Spinal cord (tissue), 9 donors: ENCODE measurements at regions not wholly inside any gene's neighbourhood (a gene's known extent, or its start where the extent isn't known, plus 50 kb on each side); places are given as distances from the start of the nearest gene placed in this dataset.

ENCODE experiments used
- DNase-seq, 6 donors: peaks; one replicate each; pipeline versions ENCODE4 v3.0.0 to v3.0.0-alpha.2; 2013 to 2015; ENCODE audit warnings: low spot score in 6 of 6, low read depth in 4 of 6
- H3K27ac ChIP-seq: one replicate; pipeline ENCODE4 v1.5.1; 2013; ENCODE audit warnings: low read depth, low read length, control low read depth
- H3K27me3 ChIP-seq: one replicate; pipeline ENCODE4 v1.6.1; 2013; ENCODE audit warnings: low read length; ENCODE audit not compliant: control insufficient read depth, insufficient read depth
- H3K36me3 ChIP-seq: one replicate; pipeline ENCODE4 v1.6.1; 2013; ENCODE audit warnings: low read length; ENCODE audit not compliant: control insufficient read depth, insufficient read depth
- H3K4me1 ChIP-seq: one replicate; pipeline ENCODE4 v1.6.1; 2013; ENCODE audit warnings: low read length; ENCODE audit not compliant: control insufficient read depth, insufficient read depth
- H3K4me3 ChIP-seq: one replicate; pipeline ENCODE4 v1.5.1; 2013; ENCODE audit warnings: low read depth, low read length, control low read depth
- H3K9me3 ChIP-seq: one replicate; pipeline ENCODE4 v1.6.1; 2013; ENCODE audit warnings: low read length; ENCODE audit not compliant: control insufficient read depth, insufficient read depth
- WGBS: methylation state at CpG from one replicate; pipeline ENCODE4 v1.1.5; 2013; ENCODE audit warnings: missing lambda C conversion rate; ENCODE audit not compliant: insufficient coverage; 5-methylcytosine and 5-hydroxymethylcytosine counted together
- donor health status: healthy.

- Histone ChIP-seq H3K4me1 (peaks cover 8% of the 10 kb centered on the region), H3K27ac (no peak overlapping the region), H3K4me3 (no peak overlapping the region), H3K27me3 (no peaks in the 10 kb centered on the region), H3K36me3 (no peaks in the 10 kb centered on the region), H3K9me3 (no peaks in the 10 kb centered on the region)
- no CpG with 5 or more reads among the region's 2 CpGs for WGBS
- no peak for DNase-seq
Observed at GRCh38 chr3:159770998-159771397, 217.6 kb upstream of the IL12A start.

GRCh38 chr3:159771865-159772611 lies 216.6 kb upstream of the IL12A start:
- Histone ChIP-seq H3K4me1 (peaks cover 10% of the 10 kb centered on the region), H3K36me3 (no peaks in the 10 kb centered on the region), H3K9me3 (no peaks in the 10 kb centered on the region), H3K4me3 (no peak overlapping the region), H3K27ac (no peak overlapping the region), H3K27me3 (no peaks in the 10 kb centered on the region)
- 95% methylated on average over 10 of the region's 11 CpGs for WGBS
- no peak for DNase-seq

GRCh38 chr3:159773706-159774105 lies 214.9 kb upstream of the IL12A start:
- Histone ChIP-seq H3K27ac (no peak overlapping the region), H3K27me3 (no peaks in the 10 kb centered on the region), H3K4me3 (no peak overlapping the region), H3K9me3 (no peaks in the 10 kb centered on the region), H3K36me3 (no peaks in the 10 kb centered on the region), H3K4me1 (peaks cover 10% of the 10 kb centered on the region)
- no peak for DNase-seq
- no CpG with 5 or more reads among the region's 3 CpGs for WGBS

GRCh38 chr3:159775372-159775961 lies 213.2 kb upstream of the IL12A start:
- H3K36me3 ChIP-seq = no peaks in the 10 kb centered on the region
- H3K27me3 ChIP-seq = no peaks in the 10 kb centered on the region
- WGBS = 8% methylated on average over 2 of the region's 5 CpGs
- no peak overlapping the region for H3K4me3 ChIP-seq
- H3K4me1 ChIP-seq = peaks cover 10% of the 10 kb centered on the region
- H3K27ac ChIP-seq = peak overlapping the region; percentile 70
- no peaks in the 10 kb centered on the region for H3K9me3 ChIP-seq
- peak in 1 of 6 donors; percentile 63 for DNase-seq

GRCh38 chr3:159776779-159777178 lies 211.9 kb upstream of the IL12A start:
- no peaks in the 10 kb centered on the region for H3K36me3 ChIP-seq
- no peaks in the 10 kb centered on the region for H3K27me3 ChIP-seq
- peak overlapping the region; percentile 15 for H3K27ac ChIP-seq
- no peak overlapping the region for H3K4me3 ChIP-seq
- 100% methylated on average over 1 of the region's 4 CpGs for WGBS
- DNase-seq = no peak
- peaks cover 10% of the 10 kb centered on the region for H3K4me1 ChIP-seq
- no peaks in the 10 kb centered on the region for H3K9me3 ChIP-seq

GRCh38 chr3:159779883-159780282 lies 208.8 kb upstream of the IL12A start:
- Histone ChIP-seq H3K27ac (no peak overlapping the region), H3K4me1 (peaks cover 10% of the 10 kb centered on the region), H3K36me3 (no peaks in the 10 kb centered on the region), H3K27me3 (no peaks in the 10 kb centered on the region), H3K4me3 (no peak overlapping the region), H3K9me3 (no peaks in the 10 kb centered on the region)
- DNase-seq = no peak
- 87% methylated on average over 4 of the region's 6 CpGs for WGBS

GRCh38 chr3:159781867-159782266 lies 206.8 kb upstream of the IL12A start:
- H3K27ac ChIP-seq = no peak overlapping the region
- DNase-seq = no peak
- WGBS = 100% methylated on average over 1 of the region's 2 CpGs
- H3K27me3 ChIP-seq = no peaks in the 10 kb centered on the region
- H3K9me3 ChIP-seq = no peaks in the 10 kb centered on the region
- no peak overlapping the region for H3K4me3 ChIP-seq
- H3K36me3 ChIP-seq = no peaks in the 10 kb centered on the region
- peaks cover under 1% of the 10 kb centered on the region for H3K4me1 ChIP-seq

- Histone ChIP-seq H3K4me1 (no peaks in the 10 kb centered on the region), H3K27ac (no peak overlapping the region), H3K27me3 (no peaks in the 10 kb centered on the region), H3K36me3 (no peaks in the 10 kb centered on the region), H3K4me3 (no peak overlapping the region), H3K9me3 (no peaks in the 10 kb centered on the region)
- DNase-seq = no peak
- WGBS = 91% methylated on average over 1 of the region's 5 CpGs
Observed at GRCh38 chr3:159782724-159783421, 205.8 kb upstream of the IL12A start.

- no peak overlapping the region for H3K4me3 ChIP-seq
- DNase-seq = no peak
- WGBS = 72% methylated on average over 3 of the region's 13 CpGs
- no peak overlapping the region for H3K27ac ChIP-seq
- H3K9me3 ChIP-seq = no peaks in the 10 kb centered on the region
- H3K27me3 ChIP-seq = no peaks in the 10 kb centered on the region
- H3K4me1 ChIP-seq = no peaks in the 10 kb centered on the region
- H3K36me3 ChIP-seq = no peaks in the 10 kb centered on the region
Observed at GRCh38 chr3:159783780-159784742, 204.6 kb upstream of the IL12A start.
